BE2C (cell line): ENCODE measurements at regions not wholly inside any gene's neighbourhood (a gene's known extent, or its start where the extent isn't known, plus 50 kb on each side); places are given as distances from the start of the nearest gene placed in this dataset.

Source experiments
- DNase-seq: peaks from one replicate; pipeline ENCODE4 v3.0.0-alpha.2; 2020
- H3K27me3 ChIP-seq: fragments of 250-450 bp; sonication (Bioruptor Pico); 2 replicates; pipeline ENCODE4 v1.5.1; 2020; ENCODE audit warnings: mild to moderate bottlenecking
- H3K36me3 ChIP-seq: fragments of 250-450 bp; sonication (Bioruptor Pico); 2 replicates; pipeline ENCODE4 v1.5.1; 2020; ENCODE audit warnings: mild to moderate bottlenecking
- H3K4me1 ChIP-seq: fragments of 250-450 bp; sonication (Bioruptor Pico); 2 replicates; pipeline ENCODE4 v1.5.1; 2020
- H3K4me3 ChIP-seq: 2 replicates; pipeline ENCODE4 v1.5.1; 2011; ENCODE audit warnings: low read depth, low read length
- H3K9me3 ChIP-seq: fragments of 250-450 bp; sonication (Bioruptor Pico); 2 replicates; pipeline ENCODE4 v1.5.1; 2020
- CTCF ChIP-seq: IDR thresholded peaks from 2 replicates; pipeline ENCODE4 v1.5.1; 2012; ENCODE audit warnings: mild to moderate bottlenecking, low read depth, low read length

- DNase-seq, result no peak
- H3K9me3 ChIP-seq, result no peaks in the 10 kb centered on the region
- no peaks in the 10 kb centered on the region for H3K27me3 ChIP-seq
- no peaks in the 10 kb centered on the region for H3K4me1 ChIP-seq
- no peak for TF ChIP-seq CTCF
- H3K36me3 ChIP-seq, result no peaks in the 10 kb centered on the region
- no peak overlapping the region for H3K4me3 ChIP-seq
These were observed 219.3 kb downstream of the C12orf50 start for GRCh38 chr12:87809916-87810315.

- no peaks in the 10 kb centered on the region for H3K4me1 ChIP-seq
- H3K9me3 ChIP-seq, result no peaks in the 10 kb centered on the region
- DNase-seq, result no peak
- TF ChIP-seq CTCF, result no peak
- H3K4me3 ChIP-seq, result no peak overlapping the region
- H3K27me3 ChIP-seq, result no peaks in the 10 kb centered on the region
- no peaks in the 10 kb centered on the region for H3K36me3 ChIP-seq
These were observed 222.1 kb downstream of the C12orf50 start for GRCh38 chr12:87807086-87807485.

- no peaks in the 10 kb centered on the region for H3K9me3 ChIP-seq
- no peak for TF ChIP-seq CTCF
- H3K4me3 ChIP-seq, result no peak overlapping the region
- no peaks in the 10 kb centered on the region for H3K36me3 ChIP-seq
- DNase-seq, result no peak
- H3K4me1 ChIP-seq, result no peaks in the 10 kb centered on the region
- H3K27me3 ChIP-seq, result no peaks in the 10 kb centered on the region
These were observed 222.9 kb downstream of the C12orf50 start for GRCh38 chr12:87806310-87806709.

GRCh38 chr12:87804386-87804785 is 224.8 kb downstream of the C12orf50 start:
- no peaks in the 10 kb centered on the region for H3K4me1 ChIP-seq
- H3K9me3 ChIP-seq, result no peaks in the 10 kb centered on the region
- H3K27me3 ChIP-seq, result no peaks in the 10 kb centered on the region
- H3K36me3 ChIP-seq, result no peaks in the 10 kb centered on the region
- no peak overlapping the region for H3K4me3 ChIP-seq
- no peak for DNase-seq
- no peak for TF ChIP-seq CTCF

GRCh38 chr12:87802721-87803011 is 226.5 kb downstream of the C12orf50 start:
- H3K36me3 ChIP-seq, result no peaks in the 10 kb centered on the region
- H3K9me3 ChIP-seq, result no peaks in the 10 kb centered on the region
- no peaks in the 10 kb centered on the region for H3K4me1 ChIP-seq
- no peak overlapping the region for H3K4me3 ChIP-seq
- no peak for DNase-seq
- H3K27me3 ChIP-seq, result no peaks in the 10 kb centered on the region
- no peak for TF ChIP-seq CTCF

- H3K4me3 ChIP-seq, result no peak overlapping the region
- no peaks in the 10 kb centered on the region for H3K4me1 ChIP-seq
- H3K27me3 ChIP-seq, result no peaks in the 10 kb centered on the region
- no peak for DNase-seq
- no peak for TF ChIP-seq CTCF
- no peaks in the 10 kb centered on the region for H3K36me3 ChIP-seq
- no peaks in the 10 kb centered on the region for H3K9me3 ChIP-seq
These were observed 227.1 kb downstream of the C12orf50 start for GRCh38 chr12:87801860-87802720.
